Epithelial cell of proximal tubule (primary cell): ENCODE measurements at regions not wholly inside any gene's neighbourhood (a gene's known extent, or its start where the extent isn't known, plus 50 kb on each side); places are given as distances from the start of the nearest gene placed in this dataset.

Experiments used
- DNase-seq: peaks from one replicate; pipeline ENCODE4 v3.0.0-alpha.2; 2011; ENCODE audit warnings: low read depth
- H3K4me3 ChIP-seq: 2 replicates; pipeline ENCODE4 v1.5.1; 2011; ENCODE audit warnings: low read depth, mild to moderate bottlenecking, low read length
- TF ChIP-seq, protein P1 (sequence below): conservative IDR thresholded peaks from 2 replicates; pipeline ENCODE4 v1.5.1; 2012; ENCODE audit warnings: low read depth, mild to moderate bottlenecking, low read length

GRCh38 chr12:92255741-92256140 is 110.1 kb upstream of the BTG1 start:
- TF ChIP-seq, protein P1, sequence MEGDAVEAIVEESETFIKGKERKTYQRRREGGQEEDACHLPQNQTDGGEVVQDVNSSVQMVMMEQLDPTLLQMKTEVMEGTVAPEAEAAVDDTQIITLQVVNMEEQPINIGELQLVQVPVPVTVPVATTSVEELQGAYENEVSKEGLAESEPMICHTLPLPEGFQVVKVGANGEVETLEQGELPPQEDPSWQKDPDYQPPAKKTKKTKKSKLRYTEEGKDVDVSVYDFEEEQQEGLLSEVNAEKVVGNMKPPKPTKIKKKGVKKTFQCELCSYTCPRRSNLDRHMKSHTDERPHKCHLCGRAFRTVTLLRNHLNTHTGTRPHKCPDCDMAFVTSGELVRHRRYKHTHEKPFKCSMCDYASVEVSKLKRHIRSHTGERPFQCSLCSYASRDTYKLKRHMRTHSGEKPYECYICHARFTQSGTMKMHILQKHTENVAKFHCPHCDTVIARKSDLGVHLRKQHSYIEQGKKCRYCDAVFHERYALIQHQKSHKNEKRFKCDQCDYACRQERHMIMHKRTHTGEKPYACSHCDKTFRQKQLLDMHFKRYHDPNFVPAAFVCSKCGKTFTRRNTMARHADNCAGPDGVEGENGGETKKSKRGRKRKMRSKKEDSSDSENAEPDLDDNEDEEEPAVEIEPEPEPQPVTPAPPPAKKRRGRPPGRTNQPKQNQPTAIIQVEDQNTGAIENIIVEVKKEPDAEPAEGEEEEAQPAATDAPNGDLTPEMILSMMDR = no peak
- no peak overlapping the region for H3K4me3 ChIP-seq
- DNase-seq = no peak

DNA sequence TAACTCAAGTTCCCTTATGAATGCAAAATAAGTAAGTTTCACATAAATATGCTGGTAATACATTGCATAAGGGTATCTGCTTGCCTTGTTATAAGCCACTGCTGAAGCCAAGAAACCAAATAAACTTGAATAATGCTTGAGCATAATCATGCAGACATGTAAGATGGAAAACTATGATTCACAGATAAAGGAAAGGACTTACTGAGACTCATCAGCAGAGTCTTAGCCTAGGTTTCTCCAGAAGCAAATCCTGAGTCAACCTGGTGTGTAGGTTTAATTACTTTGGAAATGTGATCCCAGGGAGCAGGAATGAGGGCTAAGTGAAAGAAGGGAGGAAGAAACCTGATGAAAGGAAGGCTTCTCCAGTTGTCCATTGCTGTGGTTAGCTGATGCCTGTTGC is 107.7 kb upstream of the BTG1 start:
- H3K4me3 ChIP-seq = no peak overlapping the region
- no peak for DNase-seq
- TF ChIP-seq, protein P1 = no peak

- TF ChIP-seq, protein P1 = no peak
- no peak overlapping the region for H3K4me3 ChIP-seq
- DNase-seq = no peak
Observed at GRCh38 chr12:92248977-92249376, 103.3 kb upstream of the BTG1 start.

- TF ChIP-seq, protein P1 = no peak
- no peak for DNase-seq
- no peak overlapping the region for H3K4me3 ChIP-seq
Observed at GRCh38 chr12:92244036-92244435, 98.4 kb upstream of the BTG1 start.

GRCh38 chr12:92242907-92243306 is 97.3 kb upstream of the BTG1 start:
- H3K4me3 ChIP-seq = no peak overlapping the region
- no peak for DNase-seq
- TF ChIP-seq, protein P1 = no peak

- TF ChIP-seq, protein P1 = no peak
- H3K4me3 ChIP-seq = no peak overlapping the region
- DNase-seq = no peak
Observed at GRCh38 chr12:92237762-92238523, 92.3 kb upstream of the BTG1 start.

DNA sequence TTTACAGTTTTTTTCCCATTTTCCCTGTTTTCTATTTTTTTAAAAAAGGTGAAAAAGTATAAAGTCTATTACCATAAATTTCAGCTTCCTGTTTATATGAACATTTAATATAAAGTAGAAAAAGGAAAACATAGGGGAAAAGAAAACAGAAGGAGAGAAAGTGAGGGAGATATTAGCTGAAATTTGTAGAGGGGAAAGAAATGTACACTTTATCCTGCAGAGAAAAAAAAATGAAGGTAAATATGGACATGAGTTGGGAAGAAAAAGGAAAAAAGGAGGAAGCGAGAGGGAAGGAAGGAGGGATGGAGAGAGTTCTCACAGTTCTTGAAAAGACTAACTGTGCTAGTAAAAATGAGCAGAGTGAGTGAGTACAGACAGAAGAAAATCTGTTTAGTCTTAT is 91.6 kb upstream of the BTG1 start:
- TF ChIP-seq, protein P1 = no peak
- no peak for DNase-seq
- no peak overlapping the region for H3K4me3 ChIP-seq
